HCT116 (cell line): ENCODE measurements at regions not wholly inside any gene's neighbourhood (a gene's known extent, or its start where the extent isn't known, plus 50 kb on each side); places are given as distances from the start of the nearest gene placed in this dataset.

Experiments used
- ATAC-seq: fragments of 200-7000 bp; cut with Tn5 transposase; 2 replicates; pipeline ENCODE4 v1.9.1; 2020; ENCODE audit warnings: mild to moderate bottlenecking, moderate library complexity
- BruUV-seq: library from RNA; stranded (reverse); fragments of 400-500 nt; replicated peaks from 2 replicates; lab custom pipeline; 2021; lab: Mats Ljungman, UMichigan
- CTCF ChIA-PET: fragments of 300-600 bp; sonication (Branson Sonifier 250); formaldehyde crosslinking; loops from one replicate; lab custom pipeline; 2021; ENCODE audit warnings: antibody characterized with exemption; lab: Charles Lee
- POLR2A ChIA-PET: fragments of 300-600, 350-600 bp; sonication (Branson Sonifier 250); formaldehyde crosslinking; loops from one replicate; lab custom pipeline; 2021; ENCODE audit warnings: antibody characterized with exemption; lab: Charles Lee
- RAD21 ChIA-PET, 2 experiments: fragments of 300-600 bp; sonication (Branson Sonifier 250); formaldehyde crosslinking; loops; one replicate each; lab custom pipeline; 2023; ENCODE audit warnings: low total read pairs in 2 of 2; ENCODE audit not compliant: uncharacterized antibody in 2 of 2, unreplicated experiment in 2 of 2, low non-redundant PET in 1 of 2; lab: Charles Lee
- DNase-seq: peaks from one replicate; pipeline ENCODE4 v3.0.0-alpha.2; 2010; ENCODE audit warnings: low read depth, low spot score
- H2AFZ ChIP-seq: fragments of 200-600 bp; shearing (Covaris generic), sonication (generic); 2 replicates; pipeline ENCODE4 v1.6.1; 2017; ENCODE audit warnings: low read depth, mixed run types, mixed read lengths, antibody characterized with exemption, low read length; ENCODE audit not compliant: poor library complexity, severe bottlenecking
- H3K27ac ChIP-seq: 2 replicates; pipeline ENCODE4 v1.5.1; 2012; ENCODE audit warnings: low read depth, low read length
- H3K27me3 ChIP-seq: fragments of 200-600 bp; sonication (generic); 2 replicates; pipeline ENCODE4 v1.6.1; 2016; ENCODE audit warnings: mixed run types, low read length, mixed read lengths; ENCODE audit not compliant: insufficient read depth
- H3K36me3 ChIP-seq, 2 experiments: fragments of 200-500 bp in 1 of 2; fragments of 200-600 bp in 1 of 2; sonication (Bioruptor generic) in 1 of 2; sonication (generic) in 1 of 2; 2 replicates each; pipeline versions ENCODE4 v1.5.1 to v1.6.1; 2014 to 2016; ENCODE audit warnings: low read length in 2 of 2, inconsistent platforms in 1 of 2, mixed read lengths in 1 of 2, mixed run types in 1 of 2; ENCODE audit not compliant: insufficient read depth in 2 of 2, control insufficient read depth in 1 of 2
- H3K4me1 ChIP-seq, 2 experiments: fragments of 200-600 bp in 1 of 2; sonication (generic) in 1 of 2; 2 replicates each; pipeline versions ENCODE4 v1.5.1 to v1.6.1; 2012 to 2017; ENCODE audit warnings: low read length in 2 of 2, inconsistent platforms in 1 of 2, mild to moderate bottlenecking in 1 of 2, mixed read lengths in 1 of 2, mixed run types in 1 of 2, moderate library complexity in 1 of 2; ENCODE audit not compliant: insufficient read depth in 2 of 2, control insufficient read depth in 1 of 2
- H3K4me2 ChIP-seq: fragments of 200-600 bp; sonication (generic); 2 replicates; pipeline ENCODE4 v1.6.1; 2017; ENCODE audit warnings: mixed run types, low read length, mixed read lengths
- H3K4me3 ChIP-seq, 2 experiments: fragments of 200-600 bp in 1 of 2; sonication (generic) in 1 of 2; replicated peaks in 1 of 2; 2 replicates each; pipeline ENCODE4 v1.5.1; 2011 to 2016; ENCODE audit warnings: low read length in 2 of 2, control low read depth in 1 of 2, low read depth in 1 of 2, mild to moderate bottlenecking in 1 of 2, mixed read lengths in 1 of 2, mixed run types in 1 of 2
- H3K79me2 ChIP-seq: fragments of 200-600 bp; sonication (generic); 2 replicates; pipeline ENCODE4 v1.6.1; 2017; ENCODE audit warnings: mild to moderate bottlenecking, mixed run types, low read length, moderate library complexity, mixed read lengths; ENCODE audit not compliant: insufficient read depth
- H3K9ac ChIP-seq: fragments of 200-600 bp; sonication (generic); 2 replicates; pipeline ENCODE4 v1.6.1; 2016; ENCODE audit warnings: low read length, mixed read lengths
- H3K9me2 ChIP-seq: fragments of 200-600 bp; sonication (generic), shearing (Covaris generic); 2 replicates; pipeline ENCODE4 v1.6.1; 2017; ENCODE audit warnings: mixed run types, mild to moderate bottlenecking, moderate library complexity; ENCODE audit not compliant: insufficient read depth
- H3K9me3 ChIP-seq, 2 experiments: fragments of 200-500 bp in 1 of 2; fragments of 200-600 bp in 1 of 2; sonication (Bioruptor generic) in 1 of 2; sonication (generic) in 1 of 2; 2 replicates each; pipeline ENCODE4 v1.6.1; 2014 to 2017; ENCODE audit warnings: low read length in 2 of 2, mixed read lengths in 2 of 2, inconsistent platforms in 1 of 2, low read depth in 1 of 2, mild to moderate bottlenecking in 1 of 2, mixed run types in 1 of 2, moderate library complexity in 1 of 2; ENCODE audit not compliant: control insufficient read depth in 1 of 2, insufficient read depth in 1 of 2
- H4K20me1 ChIP-seq: fragments of 200-600 bp; sonication (generic), shearing (Covaris generic); 2 replicates; pipeline ENCODE4 v1.6.1; 2017; ENCODE audit warnings: mixed run types, mild to moderate bottlenecking, moderate library complexity; ENCODE audit not compliant: insufficient read depth
- CBX3 ChIP-seq: IDR thresholded peaks from 2 replicates; pipeline ENCODE4 v1.6.1; 2012; ENCODE audit warnings: low read depth
- EGR1 ChIP-seq: IDR thresholded peaks from 2 replicates; pipeline ENCODE4 v1.6.1; 2012; ENCODE audit warnings: low read depth
- ELF1 ChIP-seq: IDR thresholded peaks from 2 replicates; pipeline ENCODE4 v1.6.1; 2012; ENCODE audit warnings: low read depth, borderline replicate concordance
- EZH2 ChIP-seq: fragments of 200-600 bp; sonication (generic); IDR thresholded peaks from 2 replicates; pipeline ENCODE4 v1.6.1; 2017; ENCODE audit warnings: antibody characterized with exemption, mixed run types
- FOSL1 ChIP-seq: IDR thresholded peaks from 2 replicates; pipeline ENCODE4 v1.6.1; 2012; ENCODE audit warnings: low read depth
- JUND ChIP-seq: IDR thresholded peaks from 2 replicates; pipeline ENCODE4 v1.6.1; 2012
- POLR2AphosphoS5 ChIP-seq: IDR thresholded peaks from 2 replicates; pipeline ENCODE4 v1.6.1; 2011; ENCODE audit warnings: mild to moderate bottlenecking, low read depth, low read length, moderate library complexity
- RAD21 ChIP-seq: IDR thresholded peaks from 2 replicates; pipeline ENCODE4 v1.6.1; 2012; ENCODE audit warnings: low read depth, mild to moderate bottlenecking
- TCF7L2 ChIP-seq: IDR thresholded peaks from 2 replicates; pipeline ENCODE4 v1.7.0; 2011; ENCODE audit warnings: borderline replicate concordance, inconsistent platforms; ENCODE audit not compliant: insufficient read depth, insufficient read length; ENCODE audit errors: extremely low read depth
- intact Hi-C: fragments of 100-400 bp; cut with micrococcal nuclease; formaldehyde crosslinking; loops from 2 replicates; pipeline ENCODE4 v1.10.0; 2022
- TF ChIP-seq, protein P1 (sequence below): IDR thresholded peaks from 2 replicates; pipeline ENCODE4 v1.6.1; 2011; ENCODE audit warnings: mild to moderate bottlenecking, low read length, moderate library complexity; ENCODE audit not compliant: insufficient replicate concordance; ENCODE audit errors: extremely low read depth
- TF ChIP-seq, protein P2 (sequence below): IDR thresholded peaks from 2 replicates; pipeline ENCODE4 v1.6.1; 2012; ENCODE audit warnings: low read depth
- TF ChIP-seq, protein P3 (sequence below): IDR thresholded peaks from 2 replicates; pipeline ENCODE4 v1.6.1; 2012
- TF ChIP-seq, protein P4 (sequence below): IDR thresholded peaks from 2 replicates; pipeline ENCODE4 v1.6.1; 2012

DNA sequence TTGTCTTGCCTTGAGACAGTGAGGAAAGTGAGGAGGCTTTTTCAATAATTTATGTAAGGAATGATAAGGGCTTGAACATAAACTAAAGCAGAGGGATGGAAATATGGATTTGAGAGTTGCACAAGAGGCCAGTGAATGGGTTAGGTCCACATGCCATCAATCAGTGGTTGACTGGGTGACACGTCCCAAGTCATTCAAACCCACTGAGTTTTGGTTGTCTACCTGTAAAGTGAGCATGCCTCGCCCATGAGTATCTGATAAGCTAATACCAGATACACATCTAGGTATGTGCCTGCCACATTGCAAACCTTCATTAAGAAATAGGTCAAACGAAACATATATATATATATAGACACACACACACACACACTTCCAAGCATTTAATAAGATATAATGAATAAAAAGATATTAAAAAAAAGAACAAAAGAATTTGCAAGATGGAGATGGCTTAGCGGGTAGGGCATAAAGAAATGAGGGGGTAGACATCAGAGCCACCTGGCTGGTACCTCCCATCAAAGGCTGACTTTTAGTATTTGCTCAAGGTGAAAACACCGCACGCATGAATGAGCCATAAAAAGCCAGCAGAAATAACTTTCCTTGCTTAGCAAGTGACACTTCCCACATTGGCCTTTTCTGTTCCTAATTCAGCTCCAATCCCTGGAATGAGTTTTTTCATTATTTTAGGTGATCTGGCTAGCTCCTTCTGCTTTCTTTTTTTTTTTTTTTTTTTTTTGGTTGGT lies 109.1 kb upstream of the GGTLC1 start:
- Histone ChIP-seq H3K4me2 (no peak overlapping the region), H3K9me3 (no peaks in the 10 kb centered on the region), H2AFZ (no peak overlapping the region), H3K9ac (no peak overlapping the region), H4K20me1 (no peaks in the 10 kb centered on the region)
- POLR2A ChIA-PET, result no interaction called here
- no TSS peak for BruUV-seq
- TF ChIP-seq, protein P1, sequence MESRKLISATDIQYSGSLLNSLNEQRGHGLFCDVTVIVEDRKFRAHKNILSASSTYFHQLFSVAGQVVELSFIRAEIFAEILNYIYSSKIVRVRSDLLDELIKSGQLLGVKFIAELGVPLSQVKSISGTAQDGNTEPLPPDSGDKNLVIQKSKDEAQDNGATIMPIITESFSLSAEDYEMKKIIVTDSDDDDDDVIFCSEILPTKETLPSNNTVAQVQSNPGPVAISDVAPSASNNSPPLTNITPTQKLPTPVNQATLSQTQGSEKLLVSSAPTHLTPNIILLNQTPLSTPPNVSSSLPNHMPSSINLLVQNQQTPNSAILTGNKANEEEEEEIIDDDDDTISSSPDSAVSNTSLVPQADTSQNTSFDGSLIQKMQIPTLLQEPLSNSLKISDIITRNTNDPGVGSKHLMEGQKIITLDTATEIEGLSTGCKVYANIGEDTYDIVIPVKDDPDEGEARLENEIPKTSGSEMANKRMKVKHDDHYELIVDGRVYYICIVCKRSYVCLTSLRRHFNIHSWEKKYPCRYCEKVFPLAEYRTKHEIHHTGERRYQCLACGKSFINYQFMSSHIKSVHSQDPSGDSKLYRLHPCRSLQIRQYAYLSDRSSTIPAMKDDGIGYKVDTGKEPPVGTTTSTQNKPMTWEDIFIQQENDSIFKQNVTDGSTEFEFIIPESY, result no peak
- no peak for TF ChIP-seq POLR2AphosphoS5
- TF ChIP-seq TCF7L2, result no peak
- no peak for TF ChIP-seq EGR1
- TF ChIP-seq, protein P2, sequence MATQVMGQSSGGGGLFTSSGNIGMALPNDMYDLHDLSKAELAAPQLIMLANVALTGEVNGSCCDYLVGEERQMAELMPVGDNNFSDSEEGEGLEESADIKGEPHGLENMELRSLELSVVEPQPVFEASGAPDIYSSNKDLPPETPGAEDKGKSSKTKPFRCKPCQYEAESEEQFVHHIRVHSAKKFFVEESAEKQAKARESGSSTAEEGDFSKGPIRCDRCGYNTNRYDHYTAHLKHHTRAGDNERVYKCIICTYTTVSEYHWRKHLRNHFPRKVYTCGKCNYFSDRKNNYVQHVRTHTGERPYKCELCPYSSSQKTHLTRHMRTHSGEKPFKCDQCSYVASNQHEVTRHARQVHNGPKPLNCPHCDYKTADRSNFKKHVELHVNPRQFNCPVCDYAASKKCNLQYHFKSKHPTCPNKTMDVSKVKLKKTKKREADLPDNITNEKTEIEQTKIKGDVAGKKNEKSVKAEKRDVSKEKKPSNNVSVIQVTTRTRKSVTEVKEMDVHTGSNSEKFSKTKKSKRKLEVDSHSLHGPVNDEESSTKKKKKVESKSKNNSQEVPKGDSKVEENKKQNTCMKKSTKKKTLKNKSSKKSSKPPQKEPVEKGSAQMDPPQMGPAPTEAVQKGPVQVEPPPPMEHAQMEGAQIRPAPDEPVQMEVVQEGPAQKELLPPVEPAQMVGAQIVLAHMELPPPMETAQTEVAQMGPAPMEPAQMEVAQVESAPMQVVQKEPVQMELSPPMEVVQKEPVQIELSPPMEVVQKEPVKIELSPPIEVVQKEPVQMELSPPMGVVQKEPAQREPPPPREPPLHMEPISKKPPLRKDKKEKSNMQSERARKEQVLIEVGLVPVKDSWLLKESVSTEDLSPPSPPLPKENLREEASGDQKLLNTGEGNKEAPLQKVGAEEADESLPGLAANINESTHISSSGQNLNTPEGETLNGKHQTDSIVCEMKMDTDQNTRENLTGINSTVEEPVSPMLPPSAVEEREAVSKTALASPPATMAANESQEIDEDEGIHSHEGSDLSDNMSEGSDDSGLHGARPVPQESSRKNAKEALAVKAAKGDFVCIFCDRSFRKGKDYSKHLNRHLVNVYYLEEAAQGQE, result no peak
- no peak for TF ChIP-seq EZH2
- no peak for TF ChIP-seq FOSL1
- no peak for TF ChIP-seq JUND
- TF ChIP-seq CBX3, result no peak
- no peak for TF ChIP-seq ELF1
- TF ChIP-seq, protein P3, sequence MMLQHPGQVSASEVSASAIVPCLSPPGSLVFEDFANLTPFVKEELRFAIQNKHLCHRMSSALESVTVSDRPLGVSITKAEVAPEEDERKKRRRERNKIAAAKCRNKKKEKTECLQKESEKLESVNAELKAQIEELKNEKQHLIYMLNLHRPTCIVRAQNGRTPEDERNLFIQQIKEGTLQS, result no peak
- no peak for TF ChIP-seq RAD21
- TF ChIP-seq, protein P4, sequence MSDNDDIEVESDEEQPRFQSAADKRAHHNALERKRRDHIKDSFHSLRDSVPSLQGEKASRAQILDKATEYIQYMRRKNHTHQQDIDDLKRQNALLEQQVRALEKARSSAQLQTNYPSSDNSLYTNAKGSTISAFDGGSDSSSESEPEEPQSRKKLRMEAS, result no peak
- TF ChIP-seq, all 23 proteins: peak for 0
- CTCF ChIA-PET, result no interaction called here
- no peak overlapping the region for H3K4me3 ChIP-seq
- ATAC-seq (no peak), DNase-seq (no peak)
- H3K36me3 ChIP-seq, result no peaks in the 10 kb centered on the region
- H3K4me1 ChIP-seq, result no peaks in the 10 kb centered on the region
- RAD21 ChIA-PET, result no interaction called here
- intact Hi-C loops, result no loop called here
- H3K27ac ChIP-seq, result no peak overlapping the region
- H3K79me2 ChIP-seq, result no peaks in the 10 kb centered on the region
- no peaks in the 10 kb centered on the region for H3K9me2 ChIP-seq
- peaks cover 8% of the 10 kb centered on the region; the same call in 1 of the 2 replicates for H3K27me3 ChIP-seq
